AG04449 (cell line): ENCODE measurements at regions not wholly inside any gene's neighbourhood (a gene's known extent, or its start where the extent isn't known, plus 50 kb on each side); places are given as distances from the start of the nearest gene placed in this dataset.
"Not testable (repeated sequence)": the region's sequence is repeated elsewhere in the genome, so short reads cannot be mapped to it uniquely, and the experiment has no call there.

Source experiments
- CTCF ChIA-PET: fragments of 350-600 bp; formaldehyde crosslinking; extraction: SDS; loops from one replicate; lab custom pipeline; 2021; ENCODE audit warnings: antibody characterized with exemption; lab: Yijun Ruan, JAX
- POLR2A ChIA-PET: fragments of 400-600, 350-600 bp; formaldehyde crosslinking; extraction: SDS; loops from one replicate; lab custom pipeline; 2020; ENCODE audit warnings: antibody characterized with exemption, inconsistent platforms; lab: Yijun Ruan, JAX
- DNase-seq: peaks from one replicate; pipeline ENCODE4 v3.0.0-alpha.2; 2010; ENCODE audit warnings: low read depth, low spot score
- H3K4me3 ChIP-seq: 2 replicates; pipeline ENCODE4 v1.5.1; 2011; ENCODE audit warnings: low read depth, mild to moderate bottlenecking, control low read depth, low read length
- CTCF ChIP-seq: IDR thresholded peaks from one replicate; pipeline ENCODE4 v1.5.1; 2011; ENCODE audit warnings: mild to moderate bottlenecking, moderate library complexity, low read length, control low read depth, inconsistent platforms; ENCODE audit not compliant: insufficient read depth; ENCODE audit errors: missing control alignments

GRCh38 chr2:235421618-235422017 lies 72.2 kb upstream of the AGAP1 start:
- ChIA-PET POLR2A (no interaction called here), CTCF (no interaction called here)
- no peak overlapping the region for H3K4me3 ChIP-seq
- TF ChIP-seq CTCF = no peak
- no peak for DNase-seq

- H3K4me3 ChIP-seq = no peak overlapping the region
- no peak for TF ChIP-seq CTCF
- ChIA-PET POLR2A (no interaction called here), CTCF (interaction anchor here (1.0 to 1.2 kb wide), 2 partner anchors 16 to 165 kb away, joined by 3 to 5 read pairs; no protein-coding TSS in a partner anchor)
- DNase-seq = no peak
Observed at GRCh38 chr2:235430366-235431083, 63.3 kb upstream of the AGAP1 start.

- CTCF ChIA-PET = interaction anchor here (1.0 to 2.2 kb wide), 4 partner anchors 26 to 313 kb away, joined by 3 to 19 read pairs (median 4); no protein-coding TSS in a partner anchor
- no peak for DNase-seq
- H3K4me3 ChIP-seq = no peak overlapping the region
- POLR2A ChIA-PET = no interaction called here
- no peak for TF ChIP-seq CTCF
Observed at GRCh38 chr2:235432741-235433520, 60.9 kb upstream of the AGAP1 start.

GRCh38 chr2:235433860-235434259 lies 60.0 kb upstream of the AGAP1 start:
- no peak for DNase-seq
- H3K4me3 ChIP-seq = no peak overlapping the region
- CTCF ChIA-PET = interaction anchor here (0.8 to 2.2 kb wide), 5 partner anchors 155 to 312 kb away, joined by 3 to 19 read pairs (median 3); no protein-coding TSS in a partner anchor
- POLR2A ChIA-PET = no interaction called here
- TF ChIP-seq CTCF = no peak

GRCh38 chr2:235439959-235440662 lies 53.7 kb upstream of the AGAP1 start:
- no peak for DNase-seq
- no peak overlapping the region for H3K4me3 ChIP-seq
- ChIA-PET CTCF (interaction anchor here (1.4 kb wide), 1 partner anchor 155 kb away, joined by 4 read pairs; no protein-coding TSS in a partner anchor), POLR2A (no interaction called here)
- TF ChIP-seq CTCF = no peak

GRCh38 chr2:235443580-235443979 lies 50.3 kb upstream of the AGAP1 start:
- H3K4me3 ChIP-seq, DNase-seq, POLR2A ChIA-PET, CTCF ChIA-PET: not testable (repeated sequence)
